AG09319 (cell line): ENCODE measurements at regions not wholly inside any gene's neighbourhood (a gene's known extent, or its start where the extent isn't known, plus 50 kb on each side); places are given as distances from the start of the nearest gene placed in this dataset.

Experiments used
- DNase-seq: peaks from one replicate; pipeline ENCODE4 v3.0.0-alpha.2; 2010; ENCODE audit warnings: low read depth; ENCODE audit errors: extremely low read depth
- CTCF ChIP-seq: IDR thresholded peaks from 2 replicates; pipeline ENCODE4 v1.5.1; 2011; ENCODE audit warnings: low read depth, mild to moderate bottlenecking, inconsistent platforms, low read length, moderate library complexity

GRCh38 chr2:146776596-146776995 lies 1068.2 kb upstream of the ACVR2A start:
- DNase-seq, result no peak
- no peak for TF ChIP-seq CTCF

- DNase-seq, result no peak
- no peak for TF ChIP-seq CTCF
Measured at GRCh38 chr2:146771531-146771930, 1073.3 kb upstream of the ACVR2A start.

- DNase-seq, result no peak
- no peak for TF ChIP-seq CTCF
Measured at GRCh38 chr2:146764301-146764700, 1080.5 kb upstream of the ACVR2A start.

- DNase-seq, result no peak
- no peak for TF ChIP-seq CTCF
Measured at GRCh38 chr2:146762786-146763185, 1082.0 kb upstream of the ACVR2A start.

DNA sequence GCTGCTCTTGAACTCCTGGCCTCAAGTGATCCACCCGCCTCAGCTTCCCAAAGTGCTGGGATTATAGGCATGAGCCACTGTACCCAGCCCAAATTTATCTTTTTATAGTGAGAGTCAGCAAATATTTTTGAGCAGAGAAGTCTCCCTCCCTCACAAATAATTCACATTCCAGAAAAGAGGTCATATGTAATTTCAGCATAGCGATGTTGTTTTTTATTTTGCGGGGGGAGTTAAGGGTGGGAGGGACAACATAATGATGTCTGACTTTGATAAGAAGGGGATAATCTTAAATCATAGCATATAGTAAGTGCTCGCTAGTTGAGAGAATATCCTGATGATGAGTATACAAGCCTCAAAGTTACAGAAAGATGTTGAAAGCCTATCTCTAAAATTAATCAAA lies 1090.2 kb upstream of the ACVR2A start:
- DNase-seq, result no peak
- TF ChIP-seq CTCF, result no peak

DNA sequence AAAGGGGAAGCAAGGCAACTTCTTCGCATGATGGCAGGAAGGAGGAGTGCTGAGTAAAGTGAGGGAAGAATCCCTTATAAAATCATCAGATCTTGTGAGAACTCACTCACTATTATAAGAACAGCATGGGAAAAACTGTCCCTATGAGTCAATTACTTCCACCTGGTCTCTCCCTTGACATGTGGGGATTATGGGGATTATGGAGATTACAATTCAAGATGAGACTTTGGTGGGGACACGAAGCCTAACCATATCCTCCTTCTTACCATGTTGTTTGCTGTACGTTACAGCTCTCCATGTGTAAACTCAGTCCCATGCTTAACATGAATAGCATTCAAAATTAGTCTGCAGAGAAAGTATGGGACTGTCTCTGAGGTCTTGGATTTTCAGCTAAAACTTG lies 1096.8 kb upstream of the ACVR2A start:
- no peak for TF ChIP-seq CTCF
- no peak for DNase-seq

GRCh38 chr2:146741260-146741659 lies 1103.6 kb upstream of the ACVR2A start:
- DNase-seq, result no peak
- TF ChIP-seq CTCF, result no peak
